ENCODE measurements at regions not wholly inside any gene's neighbourhood (a gene's known extent, or its start where the extent isn't known, plus 50 kb on each side); places are given as distances from the start of the nearest gene placed in this dataset.

- no peak for DNase-seq
Measured at GRCh38 chr12:98446682-98447081, 68.7 kb upstream of the TMPO start.

GRCh38 chr12:98449584-98449983 is 65.8 kb upstream of the TMPO start:
- DNase-seq, result no peak

GRCh38 chr12:98453070-98453469 is 62.3 kb upstream of the TMPO start:
- DNase-seq, result no peak

- DNase-seq, result no peak
Measured at GRCh38 chr12:98453492-98453891, 61.9 kb upstream of the TMPO start.

GRCh38 chr12:98456041-98456440 is 59.3 kb upstream of the TMPO start:
- no peak for DNase-seq

- no peak for DNase-seq
Measured at GRCh38 chr12:98456576-98457573, 58.5 kb upstream of the TMPO start.

- DNase-seq, result no peak
Measured at GRCh38 chr12:98464190-98464589, 51.2 kb upstream of the TMPO start.

GRCh38 chr12:98465505-98465904 is 49.9 kb upstream of the TMPO start:
- no peak for DNase-seq
